ENCODE measurements at regions not wholly inside any gene's neighbourhood (a gene's known extent, or its start where the extent isn't known, plus 50 kb on each side); places are given as distances from the start of the nearest gene placed in this dataset.

- CTCF ChIA-PET, result no interaction called here
Observed at GRCh38 chr6:48369100-48369499, 258.1 kb upstream of the PTCHD4 start.

GRCh38 chr6:48325701-48326100 lies 214.7 kb upstream of the PTCHD4 start:
- Mint-ChIP-seq H3K4me1 (ENCODE audit: low read depth) (no peaks in the 10 kb centered on the region), H3K27me3 (no peaks in the 10 kb centered on the region), H3K27ac (no peak overlapping the region), H3K36me3 (ENCODE audit: low read depth) (no peaks in the 10 kb centered on the region), H3K9me3 (peaks cover 3% of the 10 kb centered on the region), H3K4me3 (no peak overlapping the region)
- ChIA-PET POLR2A (no interaction called here), CTCF (no interaction called here)
- TF ChIP-seq CTCF (IDR thresholded peaks at IDR 0.05), result no peak
- ATAC-seq, result no peak
- intact Hi-C loops (cut with micrococcal nuclease), result no loop called here
- DNase-seq, result no peak

More at GRCh38 chr6:48369100-48369499, 258.1 kb upstream of the PTCHD4 start:
- DNase-seq (no peak), ATAC-seq (no peak)
- intact Hi-C loops (cut with micrococcal nuclease), result no loop called here
- no peak overlapping the region for H3K4me3 Mint-ChIP-seq
- no peak for TF ChIP-seq CTCF (IDR thresholded peaks at IDR 0.05)
- no peaks in the 10 kb centered on the region for H3K36me3 Mint-ChIP-seq (ENCODE audit: low read depth)
- no peaks in the 10 kb centered on the region for H3K27me3 Mint-ChIP-seq
- H3K9me3 Mint-ChIP-seq, result peaks cover 11% of the 10 kb centered on the region
- H3K4me1 Mint-ChIP-seq (ENCODE audit: low read depth), result no peaks in the 10 kb centered on the region
- no peak overlapping the region for H3K27ac Mint-ChIP-seq
- POLR2A ChIA-PET, result no interaction called here

GRCh38 chr6:48318670-48319069 lies 207.7 kb upstream of the PTCHD4 start:
- Mint-ChIP-seq H3K4me3 (no peak overlapping the region), H3K27ac (no peak overlapping the region), H3K4me1 (ENCODE audit: low read depth) (no peaks in the 10 kb centered on the region), H3K9me3 (no peaks in the 10 kb centered on the region), H3K27me3 (no peaks in the 10 kb centered on the region), H3K36me3 (ENCODE audit: low read depth) (no peaks in the 10 kb centered on the region)
- DNase-seq (no peak), ATAC-seq (no peak)
- CTCF ChIA-PET, result no interaction called here
- intact Hi-C loops (cut with micrococcal nuclease), result no loop called here
- TF ChIP-seq CTCF (IDR thresholded peaks at IDR 0.05), result no peak
- POLR2A ChIA-PET, result no interaction called here

GRCh38 chr6:48315915-48316314 lies 204.9 kb upstream of the PTCHD4 start:
- Mint-ChIP-seq H3K36me3 (ENCODE audit: low read depth) (no peaks in the 10 kb centered on the region), H3K27ac (no peak overlapping the region), H3K27me3 (no peaks in the 10 kb centered on the region), H3K9me3 (peaks cover 3% of the 10 kb centered on the region), H3K4me1 (ENCODE audit: low read depth) (no peaks in the 10 kb centered on the region), H3K4me3 (no peak overlapping the region)
- no peak for DNase-seq
- intact Hi-C loops (cut with micrococcal nuclease), result no loop called here
- TF ChIP-seq CTCF (IDR thresholded peaks at IDR 0.05), result no peak
- ATAC-seq, result no peak
- POLR2A ChIA-PET, result no interaction called here
- CTCF ChIA-PET, result no interaction called here

GRCh38 chr6:48315051-48315719 lies 204.2 kb upstream of the PTCHD4 start:
- no peak overlapping the region for H3K4me3 Mint-ChIP-seq
- TF ChIP-seq CTCF (IDR thresholded peaks at IDR 0.05), result no peak
- H3K36me3 Mint-ChIP-seq (ENCODE audit: low read depth), result no peaks in the 10 kb centered on the region
- intact Hi-C loops (cut with micrococcal nuclease), result no loop called here
- DNase-seq (no peak), ATAC-seq (no peak)
- peaks cover 3% of the 10 kb centered on the region for H3K9me3 Mint-ChIP-seq
- H3K27ac Mint-ChIP-seq, result no peak overlapping the region
- ChIA-PET CTCF (no interaction called here), POLR2A (no interaction called here)
- no peaks in the 10 kb centered on the region for H3K27me3 Mint-ChIP-seq
- no peaks in the 10 kb centered on the region for H3K4me1 Mint-ChIP-seq (ENCODE audit: low read depth)
